ENCODE measurements at regions not wholly inside any gene's neighbourhood (a gene's known extent, or its start where the extent isn't known, plus 50 kb on each side); places are given as distances from the start of the nearest gene placed in this dataset.

- intact Hi-C loops (cut with micrococcal nuclease; ENCODE audit: unreplicated experiment) (no loop called here), in situ Hi-C loops (cut with HindIII; ENCODE audit: extremely low pct_ligation_motif_present, low pct_unique_long_range_greater_than_20kb) (no loop called here)
- WGBS (ENCODE audit: low lambda C conversion rate) = 0% methylated on average over 1 of the region's 1 CpG
- Histone ChIP-seq H3K27ac (ENCODE audit: extremely low read length, insufficient read depth, low read length) (no peak overlapping the region), H3K4me2 (ENCODE audit: low read depth, low read length) (no peak overlapping the region), H3K4me1 (ENCODE audit: insufficient read depth, low read length) (no peaks in the 10 kb centered on the region), H2AFZ (ENCODE audit: low read length) (no peak overlapping the region), H3K9ac (ENCODE audit: insufficient read depth, low read depth, low read length) (no peak overlapping the region), H3K9me3 (ENCODE audit: low read length) (no peaks in the 10 kb centered on the region), H3K4me3 (replicated peaks in 1 of 3; ENCODE audit: insufficient read depth in 1 of 3, low read depth in 2 of 3, low read length in 3 of 3) (no peak overlapping the region), H3K79me2 (ENCODE audit: insufficient read depth, low read length) (no peaks in the 10 kb centered on the region), H3K36me3 (replicated peaks in 1 of 2; ENCODE audit: control insufficient read depth in 1 of 2, insufficient read depth in 2 of 2, low read length in 2 of 2) (no peaks in the 10 kb centered on the region), H3K27me3 (ENCODE audit: control insufficient read depth in 1 of 2, insufficient read depth in 2 of 2, low read length in 2 of 2) (no peaks in the 10 kb centered on the region), H4K20me1 (ENCODE audit: insufficient read depth, low read length) (no peaks in the 10 kb centered on the region)
- ATAC-seq (no peak), DNase-seq (ENCODE audit: low spot score) (no peak), FAIRE-seq (no peak)
- CTCF ChIA-PET (ENCODE audit: low intra/inter-chr PET ratio, low total read pairs) = no interaction called here
- BruUV-seq (replicated peaks) = no TSS peak
- POLR2A ChIA-PET = no interaction called here
- no peak for TF ChIP-seq KDM6A (CRISPR knock-in tag; IDR thresholded peaks at IDR 0.05; ENCODE audit: low read depth)
- TF ChIP-seq ZNF556 (CRISPR knock-in tag; IDR thresholded peaks at IDR 0.05; ENCODE audit: borderline replicate concordance) = no peak
- TF ChIP-seq MAFG (CRISPR knock-in tag; IDR thresholded peaks at IDR 0.05) = no peak
- TF ChIP-seq HBP1 (CRISPR knock-in tag; IDR thresholded peaks at IDR 0.05; ENCODE audit: low read depth) = no peak
- no peak for TF ChIP-seq SMARCC2 (IDR thresholded peaks at IDR 0.05)
- no peak for TF ChIP-seq LRRFIP1 (CRISPR knock-in tag; conservative IDR thresholded peaks at IDR 0.05)
- TF ChIP-seq KDM3A (CRISPR knock-in tag; IDR thresholded peaks at IDR 0.05; ENCODE audit: low read depth) = no peak
- no peak for TF ChIP-seq ZIK1 (CRISPR knock-in tag; IDR thresholded peaks at IDR 0.05; ENCODE audit: borderline replicate concordance, low read depth)
- no peak for TF ChIP-seq MATR3 (CRISPR knock-in tag; IDR thresholded peaks at IDR 0.05)
- TF ChIP-seq DNMT1 (CRISPR knock-in tag; IDR thresholded peaks at IDR 0.05) = no peak
- no peak for TF ChIP-seq PCBP1 (IDR thresholded peaks at IDR 0.05; ENCODE audit: borderline replicate concordance, low read depth, low read length)
- no peak for TF ChIP-seq ZNF343 (CRISPR knock-in tag; IDR thresholded peaks at IDR 0.05)
- TF ChIP-seq E2F5 (CRISPR knock-in tag; conservative IDR thresholded peaks at IDR 0.05) = no peak
- no peak for TF ChIP-seq PBX3 (CRISPR knock-in tag; IDR thresholded peaks at IDR 0.05; ENCODE audit: borderline replicate concordance)
Measured at GRCh38 chr4:110266136-110266535, 67.7 kb upstream of the ELOVL6 start.

Measured in HepG2 (cell line).